ENCODE measurements at regions not wholly inside any gene's neighbourhood (a gene's known extent, or its start where the extent isn't known, plus 50 kb on each side); places are given as distances from the start of the nearest gene placed in this dataset.

GRCh38 chr21:24825348-24825747, 781.9 kb downstream of the MRPL39 start:
- intact Hi-C loops (cut with micrococcal nuclease) (no loop called here), dilution Hi-C loops (cut with MboI; ENCODE audit: extremely low pct_ligation_motif_present, low sequenced_read_pairs) (no loop called here)
- DNase-seq (ENCODE audit: low read depth, low spot score) (no peak), FAIRE-seq (no peak)
- Histone ChIP-seq H3K4me3 (replicated peaks in 1 of 3; ENCODE audit: insufficient read depth in 1 of 3, low read depth in 1 of 3, low read length in 3 of 3) (no peak overlapping the region), H3K9ac (replicated peaks; ENCODE audit: extremely low read depth, insufficient read depth, low read length) (no peak overlapping the region), H3K4me1 (ENCODE audit: control insufficient read depth, extremely low read depth, insufficient read depth, low read length) (no peaks in the 10 kb centered on the region), H4K20me1 (replicated peaks; ENCODE audit: control insufficient read depth, extremely low read depth, insufficient read depth, low read length) (no peaks in the 10 kb centered on the region), H3K27ac (ENCODE audit: insufficient read depth, low read depth, low read length) (no peak overlapping the region), H3K9me3 (replicated peaks; ENCODE audit: control insufficient read depth, insufficient read depth, low read length) (peaks cover 5% of the 10 kb centered on the region), H3K79me2 (ENCODE audit: control insufficient read depth, insufficient read depth, low read length) (no peaks in the 10 kb centered on the region), H3K4me2 (ENCODE audit: insufficient read depth, low read length) (no peak overlapping the region), H3K27me3 (ENCODE audit: control insufficient read depth in 2 of 2, insufficient read depth in 2 of 2, low read length in 2 of 2) (no peaks in the 10 kb centered on the region), H3K36me3 (ENCODE audit: control insufficient read depth in 2 of 2, extremely low read depth in 1 of 2, insufficient read depth in 2 of 2, low read length in 2 of 2) (no peaks in the 10 kb centered on the region), H3K9me1 (replicated peaks; ENCODE audit: control insufficient read depth, extremely low read depth, insufficient read depth, low read length) (no peaks in the 10 kb centered on the region), H2AFZ (ENCODE audit: low read depth, low read length) (no peak overlapping the region)
- TF ChIP-seq, protein P1, sequence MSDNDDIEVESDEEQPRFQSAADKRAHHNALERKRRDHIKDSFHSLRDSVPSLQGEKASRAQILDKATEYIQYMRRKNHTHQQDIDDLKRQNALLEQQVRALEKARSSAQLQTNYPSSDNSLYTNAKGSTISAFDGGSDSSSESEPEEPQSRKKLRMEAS (IDR thresholded peaks at IDR 0.05; ENCODE audit: insufficient read depth, insufficient read length) = no peak
- no peak for TF ChIP-seq POLR2AphosphoS5 (IDR thresholded peaks at IDR 0.05; ENCODE audit: insufficient read depth, low read depth, low read length)
- no peak for TF ChIP-seq POLR2A (IDR thresholded peaks at IDR 0.05; ENCODE audit: low read depth, low read length)
- TF ChIP-seq GATA2 (IDR thresholded peaks at IDR 0.05; ENCODE audit: insufficient read depth, insufficient read length, low read depth, low read length) = no peak
- TF ChIP-seq FOS (IDR thresholded peaks at IDR 0.05; ENCODE audit: borderline replicate concordance, insufficient read depth, low read length) = no peak
- no peak for TF ChIP-seq CTCF (IDR thresholded peaks at IDR 0.05; ENCODE audit: extremely low read depth in 1 of 2, insufficient read depth in 1 of 2, low read depth in 1 of 2, low read length in 2 of 2)
- TF ChIP-seq JUN (IDR thresholded peaks at IDR 0.05; ENCODE audit: borderline replicate concordance, insufficient read depth, insufficient read length, low read depth) = no peak
- TF ChIP-seq EZH2 (IDR thresholded peaks at IDR 0.05; ENCODE audit: borderline replicate concordance, low read depth, low read length, severe bottlenecking) = no peak
- no peak for TF ChIP-seq MYC (IDR thresholded peaks at IDR 0.05; ENCODE audit: low read depth, low read length)
- ChIA-PET CTCF (no interaction called here), POLR2A (no interaction called here)
- no TSS peak for BruUV-seq (replicated peaks)

All from endothelial cell of umbilical vein (primary cell).